ENCODE measurements at regions not wholly inside any gene's neighbourhood (a gene's known extent, or its start where the extent isn't known, plus 50 kb on each side); places are given as distances from the start of the nearest gene placed in this dataset.
"Not testable (repeated sequence)": the region's sequence is repeated elsewhere in the genome, so short reads cannot be mapped to it uniquely, and the experiment has no call there.

GRCh38 chr15:20991691-20992090, 125.6 kb upstream of the POTEB2 start:
- not testable (repeated sequence) for TF ChIP-seq CTCF (IDR thresholded peaks at IDR 0.05; ENCODE audit: low read depth, low read length, missing input control); RAD21 (IDR thresholded peaks at IDR 0.05); REST (IDR thresholded peaks at IDR 0.05)

All from liver (tissue), 3 donors.